GM12878 (cell line): ENCODE measurements at regions not wholly inside any gene's neighbourhood (a gene's known extent, or its start where the extent isn't known, plus 50 kb on each side); places are given as distances from the start of the nearest gene placed in this dataset.

Experiments
- ATAC-seq: fragments of 200-7000 bp; cut with Tn5 transposase; 3 replicates; pipeline ENCODE4 v1.9.1; 2020; ENCODE audit warnings: mild to moderate bottlenecking, moderate library complexity
- BruUV-seq: library from RNA; stranded (reverse); fragments of 400-500 nt; replicated peaks from 2 replicates; lab custom pipeline; 2021; lab: Mats Ljungman, UMichigan
- CTCF ChIA-PET: fragments of 300-600 bp; sonication (Branson Sonifier 250); formaldehyde crosslinking; extraction: SDS; loops from one replicate; lab custom pipeline; 2021; ENCODE audit warnings: inconsistent platforms; lab: Yijun Ruan, JAX
- POLR2A ChIA-PET: fragments of 350-600 bp; formaldehyde crosslinking; extraction: SDS; loops from one replicate; lab custom pipeline; 2021; ENCODE audit warnings: inconsistent platforms; lab: Charles Lee
- RAD21 ChIA-PET: fragments of 300-600 bp; sonication (Branson Sonifier 250); formaldehyde crosslinking; loops from one replicate; lab custom pipeline; 2023; ENCODE audit warnings: antibody characterized with exemption; ENCODE audit not compliant: unreplicated experiment; lab: Charles Lee
- SMC1A ChIA-PET: fragments of 300-600 bp; sonication (Branson Sonifier 250); formaldehyde crosslinking; loops from one replicate; lab custom pipeline; 2023; ENCODE audit not compliant: unreplicated experiment, uncharacterized antibody; lab: Charles Lee
- DNase-seq: peaks from one replicate; pipeline ENCODE4 v3.0.0-alpha.2; 2011; ENCODE audit warnings: low read depth, low spot score
- FAIRE-seq: peaks from 3 replicates; lab custom pipeline; 2011; peaks lifted over from hg19 to GRCh38; lab: Jason Lieb, UNC
- H2AFZ ChIP-seq: 2 replicates; pipeline ENCODE4 v1.6.0; 2011; ENCODE audit warnings: low read depth, low read length, control low read depth; ENCODE audit not compliant: control insufficient read depth
- H3K27ac ChIP-seq: 2 replicates; pipeline ENCODE4 v1.5.1; 2011; ENCODE audit warnings: control low read depth; ENCODE audit not compliant: control insufficient read depth, insufficient read depth
- H3K27me3 ChIP-seq, 2 experiments: replicated peaks in 1 of 2; 2 replicates each; pipeline versions ENCODE4 v1.6.0 to v1.6.1; 2011; ENCODE audit warnings: low read length in 1 of 2; ENCODE audit not compliant: control insufficient read depth in 2 of 2, insufficient read depth in 2 of 2
- H3K36me3 ChIP-seq, 2 experiments: 2 replicates each; pipeline ENCODE4 v1.5.1; 2011; ENCODE audit warnings: low read length in 1 of 2; ENCODE audit not compliant: control insufficient read depth in 2 of 2, insufficient read depth in 2 of 2
- H3K4me1 ChIP-seq: 2 replicates; pipeline ENCODE4 v1.6.1; 2011; ENCODE audit warnings: mild to moderate bottlenecking, low read length, moderate library complexity, mixed read lengths; ENCODE audit not compliant: control insufficient read depth, insufficient read depth
- H3K4me2 ChIP-seq: 2 replicates; pipeline ENCODE4 v1.6.0; 2011; ENCODE audit warnings: control low read depth; ENCODE audit not compliant: control insufficient read depth, insufficient read depth
- H3K4me3 ChIP-seq: fragments of 200-600 bp; sonication (generic); 2 replicates; pipeline ENCODE4 v1.5.1; 2016
- H3K79me2 ChIP-seq: 2 replicates; pipeline ENCODE4 v1.6.0; 2011; ENCODE audit warnings: low read length; ENCODE audit not compliant: control insufficient read depth, insufficient read depth
- H3K9ac ChIP-seq: 2 replicates; pipeline ENCODE4 v1.8.0; 2011; ENCODE audit warnings: low read length, control low read depth, mixed read lengths; ENCODE audit not compliant: control insufficient read depth, insufficient read depth
- H3K9me3 ChIP-seq: replicated peaks from 3 replicates; pipeline ENCODE4 v1.5.1; 2011; ENCODE audit warnings: mild to moderate bottlenecking, low read length; ENCODE audit not compliant: control insufficient read depth, insufficient read depth
- H4K20me1 ChIP-seq: 2 replicates; pipeline ENCODE4 v1.6.0; 2011; ENCODE audit not compliant: control insufficient read depth, insufficient read depth
- BACH1 ChIP-seq: fragments of 450-650 bp; IDR thresholded peaks from 2 replicates; pipeline ENCODE4 v1.6.1; 2017; ENCODE audit warnings: mild to moderate bottlenecking, borderline replicate concordance
- CEBPB ChIP-seq, 2 experiments: fragments of 150-350 bp in 1 of 2; IDR thresholded peaks; 2 replicates each; pipeline ENCODE4 v1.6.1; 2012 to 2014; ENCODE audit warnings: low read depth in 2 of 2, low read length in 2 of 2, borderline replicate concordance in 1 of 2, inconsistent platforms in 1 of 2
- EGR1 ChIP-seq, 2 experiments: IDR thresholded peaks; 1 replicate in 1 of 2; 2 replicates in 1 of 2; pipeline ENCODE4 v1.6.1; 2011 to 2012; ENCODE audit warnings: low read depth in 2 of 2, low read length in 2 of 2, borderline replicate concordance in 1 of 2, mild to moderate bottlenecking in 1 of 2, moderate library complexity in 1 of 2
- FOXM1 ChIP-seq: IDR thresholded peaks from 2 replicates; pipeline ENCODE4 v1.6.1; 2012; ENCODE audit warnings: low read depth, mild to moderate bottlenecking, inconsistent platforms, low read length, moderate library complexity
- LARP7 ChIP-seq: fragments of 450-650 bp; IDR thresholded peaks from 2 replicates; pipeline ENCODE4 v1.6.1; 2017; ENCODE audit warnings: mild to moderate bottlenecking
- NFXL1 ChIP-seq: fragments of 450-650 bp; IDR thresholded peaks from 2 replicates; pipeline ENCODE4 v1.6.1; 2017; ENCODE audit warnings: antibody characterized with exemption, mild to moderate bottlenecking, borderline replicate concordance
- NFYB ChIP-seq: IDR thresholded peaks from 2 replicates; pipeline ENCODE4 v1.6.1; 2011; ENCODE audit warnings: low read depth, mild to moderate bottlenecking, low read length, improper control_type of control experiment, moderate library complexity; ENCODE audit not compliant: insufficient read depth
- NR2F1 ChIP-seq: fragments of 450-650 bp; conservative IDR thresholded peaks from 2 replicates; pipeline ENCODE4 v1.6.1; 2017; ENCODE audit warnings: mild to moderate bottlenecking
- PAX5 ChIP-seq: IDR thresholded peaks from 2 replicates; pipeline ENCODE4 v1.6.1; 2011; ENCODE audit warnings: low read depth, low read length, borderline replicate concordance
- POU2F2 ChIP-seq: IDR thresholded peaks from 3 replicates; pipeline ENCODE4 v1.6.1; 2011; ENCODE audit warnings: low read depth, mild to moderate bottlenecking, low read length, borderline replicate concordance
- SP1 ChIP-seq: IDR thresholded peaks from one replicate; pipeline ENCODE4 v1.6.1; 2011; ENCODE audit warnings: low read depth, low read length
- STAT3 ChIP-seq: IDR thresholded peaks from 2 replicates; pipeline ENCODE4 v1.6.1; 2011; ENCODE audit warnings: low read depth, low read length, improper control_type of control experiment
- YBX1 ChIP-seq: fragments of 450-650 bp; IDR thresholded peaks from 2 replicates; pipeline ENCODE4 v1.6.1; 2016; ENCODE audit warnings: antibody characterized with exemption
- WGBS: methylation state at CpG from one replicate; pipeline ENCODE4 v1.1.6; 2016; ENCODE audit warnings: low lambda C conversion rate; ENCODE audit not compliant: insufficient replicate concordance, insufficient coverage; ENCODE audit errors: missing lambda C conversion rate; 5-methylcytosine and 5-hydroxymethylcytosine counted together
- in situ Hi-C: fragments of 300-500 bp; cut with MboI; formaldehyde crosslinking; loops from 9 replicates; pipeline ENCODE4 v1.14.3; 2018; ENCODE audit warnings: mixed read lengths
- intact Hi-C: fragments of 100-400 bp; cut with micrococcal nuclease; formaldehyde crosslinking; loops from one replicate; pipeline ENCODE4 v1.14.2; 2022; ENCODE audit not compliant: unreplicated experiment
- TF ChIP-seq, protein P1 (sequence below): fragments of 450-650 bp; IDR thresholded peaks from 2 replicates; pipeline ENCODE4 v1.6.1; 2016; ENCODE audit warnings: mild to moderate bottlenecking

DNA sequence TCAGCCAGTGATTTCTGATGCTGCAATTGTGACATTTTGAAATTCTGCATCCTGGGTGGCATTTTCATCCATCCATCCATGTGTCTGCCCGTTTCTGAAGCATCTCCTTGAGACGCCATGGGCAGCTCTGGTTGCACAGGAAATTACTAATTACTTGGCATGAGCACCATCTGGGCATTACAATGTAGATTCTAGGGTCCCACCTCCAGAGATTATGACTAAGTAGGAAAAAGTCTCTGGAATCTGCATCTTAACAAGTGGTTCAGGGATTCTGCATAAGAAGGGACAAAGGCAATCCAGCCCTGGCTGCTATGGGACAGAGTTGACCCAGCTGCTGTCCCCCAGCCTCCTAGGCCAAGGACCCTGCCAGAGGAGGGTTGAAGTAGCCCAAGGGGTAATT, 65.3 kb downstream of the CUZD1 start:
- intact Hi-C loops, result no loop called here
- ATAC-seq, result no peak

DNA sequence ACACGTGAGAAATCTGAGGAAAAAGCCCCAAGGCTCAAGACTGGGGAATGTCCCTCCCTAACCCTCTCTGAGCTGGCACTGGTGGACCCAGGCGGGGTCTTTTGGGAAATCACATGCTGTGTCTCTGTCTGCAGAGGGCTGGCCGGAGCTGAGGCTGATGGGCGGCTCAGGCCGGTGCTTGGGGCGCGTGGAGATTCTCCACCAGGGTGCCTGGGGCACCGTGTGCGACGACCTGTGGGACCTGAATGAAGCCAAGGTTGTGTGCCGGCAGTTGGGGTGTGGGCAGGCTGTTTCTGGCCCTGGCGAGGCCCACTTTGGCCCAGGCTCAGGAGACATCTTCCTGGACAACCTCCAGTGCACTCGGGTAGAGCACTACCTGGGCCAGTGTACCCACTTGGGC, 65.7 kb downstream of the CUZD1 start:
- no peaks in the 10 kb centered on the region for H3K27me3 ChIP-seq
- intact Hi-C loops (no loop called here), in situ Hi-C loops (no loop called here)
- WGBS, result 21% methylated on average over 13 of the region's 13 CpGs
- no peak overlapping the region for H3K27ac ChIP-seq
- no peak for ATAC-seq
- ChIA-PET RAD21 (no interaction called here), CTCF (no interaction called here), POLR2A (no interaction called here), SMC1A (no interaction called here)
- H3K9me3 ChIP-seq, result no peaks in the 10 kb centered on the region
- no peaks in the 10 kb centered on the region for H3K4me1 ChIP-seq
- no peak overlapping the region for H3K4me3 ChIP-seq
- no peak for DNase-seq
- no peak for TF ChIP-seq SP1
- TF ChIP-seq BACH1, result no peak
- no peak for TF ChIP-seq NFXL1
- no peak for TF ChIP-seq YBX1
- no peak for TF ChIP-seq POU2F2
- TF ChIP-seq CEBPB (IDR thresholded peaks at IDR 0.05; ENCODE audit: borderline replicate concordance in 1 of 2, low read depth in 2 of 2, low read length in 2 of 2), result no peak
- TF ChIP-seq, protein P1, sequence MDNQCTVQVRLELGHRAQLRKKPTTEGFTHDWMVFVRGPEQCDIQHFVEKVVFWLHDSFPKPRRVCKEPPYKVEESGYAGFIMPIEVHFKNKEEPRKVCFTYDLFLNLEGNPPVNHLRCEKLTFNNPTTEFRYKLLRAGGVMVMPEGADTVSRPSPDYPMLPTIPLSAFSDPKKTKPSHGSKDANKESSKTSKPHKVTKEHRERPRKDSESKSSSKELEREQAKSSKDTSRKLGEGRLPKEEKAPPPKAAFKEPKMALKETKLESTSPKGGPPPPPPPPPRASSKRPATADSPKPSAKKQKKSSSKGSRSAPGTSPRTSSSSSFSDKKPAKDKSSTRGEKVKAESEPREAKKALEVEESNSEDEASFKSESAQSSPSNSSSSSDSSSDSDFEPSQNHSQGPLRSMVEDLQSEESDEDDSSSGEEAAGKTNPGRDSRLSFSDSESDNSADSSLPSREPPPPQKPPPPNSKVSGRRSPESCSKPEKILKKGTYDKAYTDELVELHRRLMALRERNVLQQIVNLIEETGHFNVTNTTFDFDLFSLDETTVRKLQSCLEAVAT, result no peak
- TF ChIP-seq PAX5, result no peak
- no peak for TF ChIP-seq FOXM1
- H3K36me3 ChIP-seq, result no peaks in the 10 kb centered on the region
- no TSS peak for BruUV-seq
- H3K4me2 ChIP-seq, result no peak overlapping the region
- FAIRE-seq, result no peak
- no peaks in the 10 kb centered on the region for H3K79me2 ChIP-seq
- H3K9ac ChIP-seq, result no peak overlapping the region
- H2AFZ ChIP-seq, result no peak overlapping the region
- no peaks in the 10 kb centered on the region for H4K20me1 ChIP-seq

More for the DNA sequence above, 65.3 kb downstream of the CUZD1 start:
- Histone ChIP-seq H3K4me2 (no peak overlapping the region), H3K9ac (no peak overlapping the region), H4K20me1 (no peaks in the 10 kb centered on the region), H3K27ac (no peak overlapping the region), H3K4me3 (no peak overlapping the region), H3K9me3 (no peaks in the 10 kb centered on the region), H3K4me1 (no peaks in the 10 kb centered on the region), H2AFZ (no peak overlapping the region), H3K27me3 (no peaks in the 10 kb centered on the region), H3K79me2 (no peaks in the 10 kb centered on the region), H3K36me3 (no peaks in the 10 kb centered on the region)
- RAD21 ChIA-PET, result no interaction called here
- in situ Hi-C loops, result no loop called here
- POLR2A ChIA-PET, result no interaction called here
- no peak for FAIRE-seq
- SMC1A ChIA-PET, result no interaction called here
- no peak for DNase-seq
- BruUV-seq, result no TSS peak
- no peak for TF ChIP-seq NR2F1
- no peak for TF ChIP-seq NFYB
- TF ChIP-seq STAT3, result no peak
- no peak for TF ChIP-seq LARP7
- TF ChIP-seq EGR1 (IDR thresholded peaks at IDR 0.05; ENCODE audit: borderline replicate concordance in 1 of 2, low read depth in 2 of 2, low read length in 2 of 2), result no peak
- 2% methylated on average over 2 of the region's 2 CpGs for WGBS
- CTCF ChIA-PET, result no interaction called here
